GM12878 (cell line): ENCODE measurements at regions not wholly inside any gene's neighbourhood (a gene's known extent, or its start where the extent isn't known, plus 50 kb on each side); places are given as distances from the start of the nearest gene placed in this dataset.

ENCODE experiments used
- ATAC-seq: fragments of 200-7000 bp; cut with Tn5 transposase; 3 replicates; pipeline ENCODE4 v1.9.1; 2020; ENCODE audit warnings: mild to moderate bottlenecking, moderate library complexity
- BruUV-seq: library from RNA; stranded (reverse); fragments of 400-500 nt; replicated peaks from 2 replicates; lab custom pipeline; 2021; lab: Mats Ljungman, UMichigan
- CTCF ChIA-PET: fragments of 300-600 bp; sonication (Branson Sonifier 250); formaldehyde crosslinking; extraction: SDS; loops from one replicate; lab custom pipeline; 2021; ENCODE audit warnings: inconsistent platforms; lab: Yijun Ruan, JAX
- POLR2A ChIA-PET: fragments of 350-600 bp; formaldehyde crosslinking; extraction: SDS; loops from one replicate; lab custom pipeline; 2021; ENCODE audit warnings: inconsistent platforms; lab: Charles Lee
- RAD21 ChIA-PET: fragments of 300-600 bp; sonication (Branson Sonifier 250); formaldehyde crosslinking; loops from one replicate; lab custom pipeline; 2023; ENCODE audit warnings: antibody characterized with exemption; ENCODE audit not compliant: unreplicated experiment; lab: Charles Lee
- SMC1A ChIA-PET: fragments of 300-600 bp; sonication (Branson Sonifier 250); formaldehyde crosslinking; loops from one replicate; lab custom pipeline; 2023; ENCODE audit not compliant: unreplicated experiment, uncharacterized antibody; lab: Charles Lee
- DNase-seq: peaks from one replicate; pipeline ENCODE4 v3.0.0-alpha.2; 2011; ENCODE audit warnings: low read depth, low spot score
- FAIRE-seq: peaks from 3 replicates; lab custom pipeline; 2011; peaks lifted over from hg19 to GRCh38; lab: Jason Lieb, UNC
- H2AFZ ChIP-seq: 2 replicates; pipeline ENCODE4 v1.6.0; 2011; ENCODE audit warnings: low read depth, low read length, control low read depth; ENCODE audit not compliant: control insufficient read depth
- H3K27ac ChIP-seq: 2 replicates; pipeline ENCODE4 v1.5.1; 2011; ENCODE audit warnings: control low read depth; ENCODE audit not compliant: control insufficient read depth, insufficient read depth
- H3K27me3 ChIP-seq, 2 experiments: replicated peaks in 1 of 2; 2 replicates each; pipeline versions ENCODE4 v1.6.0 to v1.6.1; 2011; ENCODE audit warnings: low read length in 1 of 2; ENCODE audit not compliant: control insufficient read depth in 2 of 2, insufficient read depth in 2 of 2
- H3K36me3 ChIP-seq, 2 experiments: 2 replicates each; pipeline ENCODE4 v1.5.1; 2011; ENCODE audit warnings: low read length in 1 of 2; ENCODE audit not compliant: control insufficient read depth in 2 of 2, insufficient read depth in 2 of 2
- H3K4me1 ChIP-seq: 2 replicates; pipeline ENCODE4 v1.6.1; 2011; ENCODE audit warnings: mild to moderate bottlenecking, low read length, moderate library complexity, mixed read lengths; ENCODE audit not compliant: control insufficient read depth, insufficient read depth
- H3K4me2 ChIP-seq: 2 replicates; pipeline ENCODE4 v1.6.0; 2011; ENCODE audit warnings: control low read depth; ENCODE audit not compliant: control insufficient read depth, insufficient read depth
- H3K4me3 ChIP-seq: fragments of 200-600 bp; sonication (generic); 2 replicates; pipeline ENCODE4 v1.5.1; 2016
- H3K79me2 ChIP-seq: 2 replicates; pipeline ENCODE4 v1.6.0; 2011; ENCODE audit warnings: low read length; ENCODE audit not compliant: control insufficient read depth, insufficient read depth
- H3K9ac ChIP-seq: 2 replicates; pipeline ENCODE4 v1.8.0; 2011; ENCODE audit warnings: low read length, control low read depth, mixed read lengths; ENCODE audit not compliant: control insufficient read depth, insufficient read depth
- H3K9me3 ChIP-seq: replicated peaks from 3 replicates; pipeline ENCODE4 v1.5.1; 2011; ENCODE audit warnings: mild to moderate bottlenecking, low read length; ENCODE audit not compliant: control insufficient read depth, insufficient read depth
- H4K20me1 ChIP-seq: 2 replicates; pipeline ENCODE4 v1.6.0; 2011; ENCODE audit not compliant: control insufficient read depth, insufficient read depth
- BHLHE40 ChIP-seq, 2 experiments: fragments of 450-650 bp in 1 of 2; IDR thresholded peaks; 2 replicates each; pipeline ENCODE4 v1.6.1; 2011 to 2017; ENCODE audit warnings: low read depth in 2 of 2, borderline replicate concordance in 1 of 2, improper control_type of control experiment in 1 of 2, low read length in 1 of 2, mild to moderate bottlenecking in 1 of 2
- BRCA1 ChIP-seq: IDR thresholded peaks from 2 replicates; pipeline ENCODE4 v1.6.1; 2011; ENCODE audit warnings: low read depth, low read length, improper control_type of control experiment
- CHD2 ChIP-seq: IDR thresholded peaks from 2 replicates; pipeline ENCODE4 v1.6.1; 2011; ENCODE audit warnings: low read depth, low read length, improper control_type of control experiment, borderline replicate concordance
- CREB1 ChIP-seq: IDR thresholded peaks from 2 replicates; pipeline ENCODE4 v1.6.1; 2012; ENCODE audit warnings: low read depth, mild to moderate bottlenecking, inconsistent platforms
- EP300 ChIP-seq, 2 experiments: fragments of 150-350 bp in 1 of 2; IDR thresholded peaks; 2 replicates each; pipeline ENCODE4 v1.6.1; 2011 to 2012; ENCODE audit warnings: low read depth in 2 of 2, low read length in 2 of 2, borderline replicate concordance in 1 of 2, improper control_type of control experiment in 1 of 2, inconsistent platforms in 1 of 2; ENCODE audit not compliant: control insufficient read depth in 1 of 2
- FOXK2 ChIP-seq: fragments of 450-650 bp; IDR thresholded peaks from 2 replicates; pipeline ENCODE4 v1.6.1; 2017; ENCODE audit warnings: mild to moderate bottlenecking, moderate library complexity
- JUNB ChIP-seq: IDR thresholded peaks from 2 replicates; pipeline ENCODE4 v1.6.1; 2016; ENCODE audit warnings: antibody characterized with exemption, mild to moderate bottlenecking
- MTA3 ChIP-seq: IDR thresholded peaks from 2 replicates; pipeline ENCODE4 v1.6.1; 2012; ENCODE audit warnings: low read length, inconsistent platforms, borderline replicate concordance
- NBN ChIP-seq: fragments of 450-650 bp; IDR thresholded peaks from 2 replicates; pipeline ENCODE4 v1.6.1; 2016
- NFXL1 ChIP-seq: fragments of 450-650 bp; IDR thresholded peaks from 2 replicates; pipeline ENCODE4 v1.6.1; 2017; ENCODE audit warnings: antibody characterized with exemption, mild to moderate bottlenecking, borderline replicate concordance
- NFYA ChIP-seq: IDR thresholded peaks from 2 replicates; pipeline ENCODE4 v1.6.1; 2011; ENCODE audit warnings: low read depth, mild to moderate bottlenecking, low read length, improper control_type of control experiment, borderline replicate concordance
- PAX8 ChIP-seq: fragments of 450-650 bp; IDR thresholded peaks from 2 replicates; pipeline ENCODE4 v1.6.1; 2017; ENCODE audit warnings: mild to moderate bottlenecking, moderate library complexity
- SREBF2 ChIP-seq: IDR thresholded peaks from 2 replicates; pipeline ENCODE4 v1.6.1; 2012; ENCODE audit warnings: mild to moderate bottlenecking, low read length
- USF2 ChIP-seq: IDR thresholded peaks from 2 replicates; pipeline ENCODE4 v1.6.1; 2011; ENCODE audit warnings: low read depth, low read length, improper control_type of control experiment, borderline replicate concordance
- WGBS: methylation state at CpG from one replicate; pipeline ENCODE4 v1.1.6; 2016; ENCODE audit warnings: low lambda C conversion rate; ENCODE audit not compliant: insufficient replicate concordance, insufficient coverage; ENCODE audit errors: missing lambda C conversion rate; 5-methylcytosine and 5-hydroxymethylcytosine counted together
- in situ Hi-C: fragments of 300-500 bp; cut with MboI; formaldehyde crosslinking; loops from 9 replicates; pipeline ENCODE4 v1.14.3; 2018; ENCODE audit warnings: mixed read lengths
- intact Hi-C: fragments of 100-400 bp; cut with micrococcal nuclease; formaldehyde crosslinking; loops from one replicate; pipeline ENCODE4 v1.14.2; 2022; ENCODE audit not compliant: unreplicated experiment
- TF ChIP-seq, protein P1 (sequence below): fragments of 450-650 bp; IDR thresholded peaks from 2 replicates; pipeline ENCODE4 v1.6.1; 2017; ENCODE audit warnings: mild to moderate bottlenecking
- TF ChIP-seq, protein P2 (sequence below): fragments of 450-650 bp; conservative IDR thresholded peaks from 2 replicates; pipeline ENCODE4 v1.6.1; 2017; ENCODE audit warnings: mild to moderate bottlenecking, moderate library complexity
- TF ChIP-seq, protein P3 (sequence below): IDR thresholded peaks from 2 replicates; pipeline ENCODE4 v1.6.1; 2012; ENCODE audit warnings: low read depth, low read length, improper control_type of control experiment

- intact Hi-C loops, result no loop called here
- ATAC-seq (no peak), DNase-seq (no peak), FAIRE-seq (no peak)
- TF ChIP-seq, protein P1, sequence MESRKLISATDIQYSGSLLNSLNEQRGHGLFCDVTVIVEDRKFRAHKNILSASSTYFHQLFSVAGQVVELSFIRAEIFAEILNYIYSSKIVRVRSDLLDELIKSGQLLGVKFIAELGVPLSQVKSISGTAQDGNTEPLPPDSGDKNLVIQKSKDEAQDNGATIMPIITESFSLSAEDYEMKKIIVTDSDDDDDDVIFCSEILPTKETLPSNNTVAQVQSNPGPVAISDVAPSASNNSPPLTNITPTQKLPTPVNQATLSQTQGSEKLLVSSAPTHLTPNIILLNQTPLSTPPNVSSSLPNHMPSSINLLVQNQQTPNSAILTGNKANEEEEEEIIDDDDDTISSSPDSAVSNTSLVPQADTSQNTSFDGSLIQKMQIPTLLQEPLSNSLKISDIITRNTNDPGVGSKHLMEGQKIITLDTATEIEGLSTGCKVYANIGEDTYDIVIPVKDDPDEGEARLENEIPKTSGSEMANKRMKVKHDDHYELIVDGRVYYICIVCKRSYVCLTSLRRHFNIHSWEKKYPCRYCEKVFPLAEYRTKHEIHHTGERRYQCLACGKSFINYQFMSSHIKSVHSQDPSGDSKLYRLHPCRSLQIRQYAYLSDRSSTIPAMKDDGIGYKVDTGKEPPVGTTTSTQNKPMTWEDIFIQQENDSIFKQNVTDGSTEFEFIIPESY, result no peak
- TF ChIP-seq NBN (no peak), FOXK2 (no peak), PAX8 (no peak), EP300 (IDR thresholded peaks at IDR 0.05; ENCODE audit: borderline replicate concordance in 1 of 2, control insufficient read depth in 1 of 2, low read depth in 2 of 2, low read length in 2 of 2) (no peak), JUNB (no peak), BRCA1 (no peak), NFXL1 (no peak), CREB1 (no peak), NFYA (no peak), SREBF2 (no peak), CHD2 (no peak), MTA3 (no peak), USF2 (no peak), BHLHE40 (IDR thresholded peaks at IDR 0.05; ENCODE audit: borderline replicate concordance in 1 of 2, low read depth in 2 of 2, low read length in 1 of 2) (no peak)
- TF ChIP-seq, protein P2, sequence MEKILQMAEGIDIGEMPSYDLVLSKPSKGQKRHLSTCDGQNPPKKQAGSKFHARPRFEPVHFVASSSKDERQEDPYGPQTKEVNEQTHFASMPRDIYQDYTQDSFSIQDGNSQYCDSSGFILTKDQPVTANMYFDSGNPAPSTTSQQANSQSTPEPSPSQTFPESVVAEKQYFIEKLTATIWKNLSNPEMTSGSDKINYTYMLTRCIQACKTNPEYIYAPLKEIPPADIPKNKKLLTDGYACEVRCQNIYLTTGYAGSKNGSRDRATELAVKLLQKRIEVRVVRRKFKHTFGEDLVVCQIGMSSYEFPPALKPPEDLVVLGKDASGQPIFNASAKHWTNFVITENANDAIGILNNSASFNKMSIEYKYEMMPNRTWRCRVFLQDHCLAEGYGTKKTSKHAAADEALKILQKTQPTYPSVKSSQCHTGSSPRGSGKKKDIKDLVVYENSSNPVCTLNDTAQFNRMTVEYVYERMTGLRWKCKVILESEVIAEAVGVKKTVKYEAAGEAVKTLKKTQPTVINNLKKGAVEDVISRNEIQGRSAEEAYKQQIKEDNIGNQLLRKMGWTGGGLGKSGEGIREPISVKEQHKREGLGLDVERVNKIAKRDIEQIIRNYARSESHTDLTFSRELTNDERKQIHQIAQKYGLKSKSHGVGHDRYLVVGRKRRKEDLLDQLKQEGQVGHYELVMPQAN, result no peak
- TF ChIP-seq, protein P3, sequence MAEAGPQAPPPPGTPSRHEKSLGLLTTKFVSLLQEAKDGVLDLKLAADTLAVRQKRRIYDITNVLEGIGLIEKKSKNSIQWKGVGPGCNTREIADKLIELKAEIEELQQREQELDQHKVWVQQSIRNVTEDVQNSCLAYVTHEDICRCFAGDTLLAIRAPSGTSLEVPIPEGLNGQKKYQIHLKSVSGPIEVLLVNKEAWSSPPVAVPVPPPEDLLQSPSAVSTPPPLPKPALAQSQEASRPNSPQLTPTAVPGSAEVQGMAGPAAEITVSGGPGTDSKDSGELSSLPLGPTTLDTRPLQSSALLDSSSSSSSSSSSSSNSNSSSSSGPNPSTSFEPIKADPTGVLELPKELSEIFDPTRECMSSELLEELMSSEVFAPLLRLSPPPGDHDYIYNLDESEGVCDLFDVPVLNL, result no peak
- WGBS, result 52% methylated on average over 3 of the region's 3 CpGs
- Histone ChIP-seq H2AFZ (no peak overlapping the region), H3K4me3 (no peak overlapping the region), H3K4me1 (no peaks in the 10 kb centered on the region), H4K20me1 (no peaks in the 10 kb centered on the region), H3K9me3 (no peaks in the 10 kb centered on the region), H3K9ac (no peak overlapping the region), H3K36me3 (no peaks in the 10 kb centered on the region), H3K27ac (no peak overlapping the region), H3K4me2 (no peak overlapping the region), H3K27me3 (no peaks in the 10 kb centered on the region), H3K79me2 (no peaks in the 10 kb centered on the region)
- no TSS peak for BruUV-seq
- in situ Hi-C loops, result no loop called here
- ChIA-PET CTCF (no interaction called here), RAD21 (no interaction called here), POLR2A (no interaction called here), SMC1A (no interaction called here)
These were observed 132.5 kb downstream of the RWDD3 start for GRCh38 chr1:95366498-95366897.
